Osteoblast (primary cell): ENCODE measurements at regions not wholly inside any gene's neighbourhood (a gene's known extent, or its start where the extent isn't known, plus 50 kb on each side); places are given as distances from the start of the nearest gene placed in this dataset.

Source experiments
- DNase-seq: peaks from one replicate; pipeline ENCODE4 v3.0.0; 2011; ENCODE audit warnings: low spot score, mixed read lengths; ENCODE audit not compliant: insufficient read length; ENCODE audit errors: missing footprints
- H2AFZ ChIP-seq: 2 replicates; pipeline ENCODE4 v1.6.0; 2011; ENCODE audit warnings: mild to moderate bottlenecking, low read length
- H3K27ac ChIP-seq: 2 replicates; pipeline ENCODE4 v1.5.1; 2011; ENCODE audit warnings: mild to moderate bottlenecking, low read depth, low read length, moderate library complexity
- H3K27me3 ChIP-seq: 2 replicates; pipeline ENCODE4 v1.6.0; 2012; ENCODE audit warnings: mild to moderate bottlenecking, control low read depth, inconsistent platforms, low read length, moderate library complexity; ENCODE audit not compliant: insufficient read depth
- H3K36me3 ChIP-seq: 2 replicates; pipeline ENCODE4 v1.5.1; 2011; ENCODE audit warnings: mild to moderate bottlenecking, low read length, control low read depth, moderate library complexity; ENCODE audit not compliant: insufficient read depth
- H3K4me1 ChIP-seq: 2 replicates; pipeline ENCODE4 v1.5.1; 2011; ENCODE audit warnings: mild to moderate bottlenecking, low read length, control low read depth, moderate library complexity; ENCODE audit not compliant: insufficient read depth
- H3K4me2 ChIP-seq: 2 replicates; pipeline ENCODE4 v1.6.0; 2011; ENCODE audit warnings: mild to moderate bottlenecking, low read length; ENCODE audit not compliant: insufficient read depth
- H3K4me3 ChIP-seq: fragments of 200-600 bp; sonication (generic); 3 replicates; pipeline ENCODE4 v1.5.1; 2012; ENCODE audit warnings: mild to moderate bottlenecking, low read length, inconsistent platforms; ENCODE audit not compliant: insufficient read depth
- H3K79me2 ChIP-seq: 2 replicates; pipeline ENCODE4 v1.6.0; 2012; ENCODE audit warnings: mild to moderate bottlenecking, low read length, control low read depth, inconsistent platforms; ENCODE audit not compliant: insufficient read depth
- H3K9me3 ChIP-seq: 2 replicates; pipeline ENCODE4 v1.5.1; 2011; ENCODE audit warnings: low read depth, low read length, control low read depth
- H4K20me1 ChIP-seq: 2 replicates; pipeline ENCODE4 v1.6.0; 2012; ENCODE audit warnings: mild to moderate bottlenecking, low read length, control low read depth; ENCODE audit not compliant: insufficient read depth
- TF ChIP-seq, protein P1 (sequence below): IDR thresholded peaks from 2 replicates; pipeline ENCODE4 v1.5.1; 2011; ENCODE audit warnings: mild to moderate bottlenecking, low read depth, low read length, moderate library complexity; ENCODE audit errors: extremely low read depth

DNA sequence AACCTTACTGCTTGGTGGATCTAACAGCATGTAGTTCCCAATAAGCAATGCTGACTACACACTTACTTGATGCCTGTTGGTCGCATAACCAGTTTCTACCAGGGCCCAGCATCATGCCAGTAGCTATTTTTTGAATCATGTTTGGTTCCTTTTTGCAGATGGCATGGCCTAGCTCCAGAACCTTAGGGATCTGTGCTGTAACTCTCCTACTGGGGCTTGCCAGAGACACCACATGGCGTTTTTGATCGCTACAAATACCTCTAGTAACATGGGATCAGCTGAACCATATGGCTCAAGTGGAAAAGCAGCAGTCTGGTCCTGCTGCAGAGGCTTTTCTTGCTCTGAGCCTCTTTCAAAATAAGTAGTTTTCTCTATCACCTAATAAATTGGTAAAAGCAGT, 654.6 kb upstream of the API5 start:
- Histone ChIP-seq H4K20me1 (no peaks in the 10 kb centered on the region), H3K36me3 (no peaks in the 10 kb centered on the region), H3K4me3 (no peak overlapping the region), H3K27ac (no peak overlapping the region), H2AFZ (no peak overlapping the region), H3K4me1 (no peaks in the 10 kb centered on the region), H3K79me2 (no peaks in the 10 kb centered on the region), H3K27me3 (no peaks in the 10 kb centered on the region), H3K4me2 (no peak overlapping the region), H3K9me3 (no peaks in the 10 kb centered on the region)
- TF ChIP-seq, protein P1, sequence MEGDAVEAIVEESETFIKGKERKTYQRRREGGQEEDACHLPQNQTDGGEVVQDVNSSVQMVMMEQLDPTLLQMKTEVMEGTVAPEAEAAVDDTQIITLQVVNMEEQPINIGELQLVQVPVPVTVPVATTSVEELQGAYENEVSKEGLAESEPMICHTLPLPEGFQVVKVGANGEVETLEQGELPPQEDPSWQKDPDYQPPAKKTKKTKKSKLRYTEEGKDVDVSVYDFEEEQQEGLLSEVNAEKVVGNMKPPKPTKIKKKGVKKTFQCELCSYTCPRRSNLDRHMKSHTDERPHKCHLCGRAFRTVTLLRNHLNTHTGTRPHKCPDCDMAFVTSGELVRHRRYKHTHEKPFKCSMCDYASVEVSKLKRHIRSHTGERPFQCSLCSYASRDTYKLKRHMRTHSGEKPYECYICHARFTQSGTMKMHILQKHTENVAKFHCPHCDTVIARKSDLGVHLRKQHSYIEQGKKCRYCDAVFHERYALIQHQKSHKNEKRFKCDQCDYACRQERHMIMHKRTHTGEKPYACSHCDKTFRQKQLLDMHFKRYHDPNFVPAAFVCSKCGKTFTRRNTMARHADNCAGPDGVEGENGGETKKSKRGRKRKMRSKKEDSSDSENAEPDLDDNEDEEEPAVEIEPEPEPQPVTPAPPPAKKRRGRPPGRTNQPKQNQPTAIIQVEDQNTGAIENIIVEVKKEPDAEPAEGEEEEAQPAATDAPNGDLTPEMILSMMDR, result no peak
- DNase-seq, result no peak

DNA sequence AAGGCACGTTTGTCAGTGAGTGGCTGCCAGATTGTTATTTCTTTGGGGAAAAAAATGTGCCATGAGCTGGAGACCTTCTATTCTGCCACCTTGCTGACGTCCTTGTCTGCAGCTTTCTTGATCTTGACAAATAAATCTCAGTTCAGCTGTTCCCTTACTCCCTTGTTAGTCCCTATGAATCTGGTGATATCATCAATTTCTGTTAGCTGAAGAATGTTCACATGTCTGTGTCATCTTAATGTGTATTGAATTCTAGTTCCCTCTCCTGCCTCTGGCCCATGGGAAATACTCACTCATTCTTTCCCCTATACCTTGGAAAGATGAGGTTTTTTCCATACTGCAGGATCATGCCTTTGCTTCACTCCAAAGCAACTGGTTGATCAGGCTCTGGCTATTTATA, 649.9 kb upstream of the API5 start:
- Histone ChIP-seq H3K27ac (no peak overlapping the region), H3K4me3 (no peak overlapping the region), H4K20me1 (no peaks in the 10 kb centered on the region), H2AFZ (no peak overlapping the region), H3K4me2 (no peak overlapping the region), H3K4me1 (no peaks in the 10 kb centered on the region), H3K27me3 (no peaks in the 10 kb centered on the region), H3K36me3 (no peaks in the 10 kb centered on the region), H3K9me3 (no peaks in the 10 kb centered on the region), H3K79me2 (no peaks in the 10 kb centered on the region)
- TF ChIP-seq, protein P1, result no peak
- no peak for DNase-seq

DNA sequence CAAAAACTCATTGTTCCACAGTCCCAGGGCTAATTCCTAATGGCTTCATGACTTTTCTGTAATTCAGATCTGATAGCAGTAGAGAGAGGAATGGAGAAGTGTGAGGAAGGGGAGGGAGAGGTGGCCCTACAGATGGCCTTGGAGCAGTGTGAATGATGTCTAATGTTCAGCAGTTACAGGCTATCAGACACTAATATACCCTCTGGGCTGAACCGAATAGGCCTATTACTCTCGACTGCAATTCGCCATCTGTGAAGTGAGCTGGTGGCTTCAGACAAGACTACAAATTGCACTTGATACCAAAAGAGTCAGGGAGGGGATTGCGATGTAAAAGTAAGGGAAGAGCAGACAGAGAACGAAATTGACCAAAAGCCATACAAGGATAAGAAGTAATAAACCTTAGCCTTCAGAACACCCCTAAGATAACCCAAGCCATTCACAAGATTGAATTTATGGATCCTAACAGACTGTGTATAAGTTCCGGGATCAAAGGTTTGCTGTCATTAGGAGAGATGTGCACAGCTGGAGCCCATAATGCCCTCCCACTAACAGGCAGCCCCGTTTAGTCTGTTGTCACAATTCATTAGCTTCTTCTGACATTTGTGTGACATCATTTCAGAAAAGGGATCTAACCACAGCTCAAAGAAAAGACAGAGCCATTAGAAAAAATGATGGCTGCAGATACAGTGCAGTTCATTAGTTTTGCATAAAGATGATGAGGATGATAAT, 642.4 kb upstream of the API5 start:
- Histone ChIP-seq H3K4me1 (no peaks in the 10 kb centered on the region), H3K27me3 (no peaks in the 10 kb centered on the region), H4K20me1 (no peaks in the 10 kb centered on the region), H3K79me2 (no peaks in the 10 kb centered on the region), H2AFZ (no peak overlapping the region), H3K36me3 (no peaks in the 10 kb centered on the region), H3K9me3 (no peaks in the 10 kb centered on the region), H3K4me3 (no peak overlapping the region), H3K27ac (no peak overlapping the region), H3K4me2 (no peak overlapping the region)
- TF ChIP-seq, protein P1, result no peak
- no peak for DNase-seq

DNA sequence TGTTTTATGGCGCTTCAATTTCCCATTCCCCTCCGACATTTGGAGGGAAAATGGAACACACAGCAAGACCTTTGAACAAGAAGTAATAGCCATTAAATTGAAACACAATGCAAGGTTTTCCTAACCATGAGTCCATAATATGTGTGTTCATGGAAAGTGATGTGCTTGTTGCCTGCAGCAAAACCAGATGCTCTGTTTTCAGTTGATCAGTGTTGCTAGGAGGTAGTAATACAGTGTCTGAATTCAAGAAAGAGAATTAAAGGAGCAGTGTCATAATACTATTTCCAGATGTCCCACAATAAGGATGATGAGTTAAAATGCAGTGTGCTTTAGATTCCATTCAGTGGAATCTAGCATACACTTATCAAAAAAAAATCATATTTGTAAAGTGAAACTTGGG, 637.4 kb upstream of the API5 start:
- H4K20me1 ChIP-seq, result no peaks in the 10 kb centered on the region
- no peak overlapping the region for H2AFZ ChIP-seq
- no peaks in the 10 kb centered on the region for H3K36me3 ChIP-seq
- H3K4me2 ChIP-seq, result no peak overlapping the region
- DNase-seq, result no peak
- H3K9me3 ChIP-seq, result peaks cover 7% of the 10 kb centered on the region
- H3K27me3 ChIP-seq, result no peaks in the 10 kb centered on the region
- H3K4me3 ChIP-seq, result no peak overlapping the region
- H3K27ac ChIP-seq, result no peak overlapping the region
- no peaks in the 10 kb centered on the region for H3K4me1 ChIP-seq
- TF ChIP-seq, protein P1, result no peak
- no peaks in the 10 kb centered on the region for H3K79me2 ChIP-seq
